ENCODE measurements at regions not wholly inside any gene's neighbourhood (a gene's known extent, or its start where the extent isn't known, plus 50 kb on each side); places are given as distances from the start of the nearest gene placed in this dataset.

DNA sequence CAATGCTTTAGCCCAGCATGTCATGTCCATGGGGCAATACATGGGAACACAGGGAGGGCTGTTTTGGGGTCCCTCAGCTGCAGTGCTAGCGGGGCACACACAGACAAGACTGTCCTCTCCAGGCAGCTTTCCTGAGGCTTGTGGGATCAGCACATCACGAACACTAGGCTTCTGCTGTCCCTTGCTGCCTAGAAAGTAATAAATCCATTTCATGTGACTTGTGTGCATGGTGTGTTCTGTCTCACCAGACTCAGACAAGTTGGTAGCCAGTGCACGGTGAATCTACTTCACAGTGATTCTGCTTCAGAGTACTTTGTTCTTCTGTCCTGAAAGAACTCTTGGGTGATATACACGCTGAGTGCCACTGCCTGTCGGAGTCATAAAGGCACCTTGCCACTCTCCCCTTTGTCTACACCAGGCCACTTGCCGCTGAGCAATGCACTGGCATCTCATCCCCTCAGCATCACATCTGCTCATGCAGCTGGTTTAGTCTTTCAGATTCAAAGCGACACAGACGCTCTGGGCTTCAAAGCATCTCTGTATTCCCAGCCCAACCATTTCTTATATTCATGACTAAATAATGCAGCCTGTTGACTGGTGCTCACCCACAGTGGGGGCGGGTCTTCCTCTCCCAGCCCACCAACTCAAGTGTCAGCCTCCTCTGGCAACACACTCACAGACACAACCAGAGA is 95.2 kb upstream of the COX10 start:
- TF ChIP-seq, protein P1, sequence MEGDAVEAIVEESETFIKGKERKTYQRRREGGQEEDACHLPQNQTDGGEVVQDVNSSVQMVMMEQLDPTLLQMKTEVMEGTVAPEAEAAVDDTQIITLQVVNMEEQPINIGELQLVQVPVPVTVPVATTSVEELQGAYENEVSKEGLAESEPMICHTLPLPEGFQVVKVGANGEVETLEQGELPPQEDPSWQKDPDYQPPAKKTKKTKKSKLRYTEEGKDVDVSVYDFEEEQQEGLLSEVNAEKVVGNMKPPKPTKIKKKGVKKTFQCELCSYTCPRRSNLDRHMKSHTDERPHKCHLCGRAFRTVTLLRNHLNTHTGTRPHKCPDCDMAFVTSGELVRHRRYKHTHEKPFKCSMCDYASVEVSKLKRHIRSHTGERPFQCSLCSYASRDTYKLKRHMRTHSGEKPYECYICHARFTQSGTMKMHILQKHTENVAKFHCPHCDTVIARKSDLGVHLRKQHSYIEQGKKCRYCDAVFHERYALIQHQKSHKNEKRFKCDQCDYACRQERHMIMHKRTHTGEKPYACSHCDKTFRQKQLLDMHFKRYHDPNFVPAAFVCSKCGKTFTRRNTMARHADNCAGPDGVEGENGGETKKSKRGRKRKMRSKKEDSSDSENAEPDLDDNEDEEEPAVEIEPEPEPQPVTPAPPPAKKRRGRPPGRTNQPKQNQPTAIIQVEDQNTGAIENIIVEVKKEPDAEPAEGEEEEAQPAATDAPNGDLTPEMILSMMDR (IDR thresholded peaks at IDR 0.05), result no peak
- H3K4me3 ChIP-seq, result no peak overlapping the region
- no peaks in the 10 kb centered on the region for H3K36me3 ChIP-seq
- WGBS, 2 donors, result 78 to 82% methylated on average over 9 of the region's 9 CpGs
- no peak for ATAC-seq
- DNase-seq, result no peak
- no peaks in the 10 kb centered on the region for H3K27me3 ChIP-seq
- no peak overlapping the region for H3K27ac ChIP-seq
- intact Hi-C loops (cut with DNase I), result no loop called here
- no peaks in the 10 kb centered on the region for H3K9me3 ChIP-seq
- H3K4me1 ChIP-seq, result no peaks in the 10 kb centered on the region

DNA sequence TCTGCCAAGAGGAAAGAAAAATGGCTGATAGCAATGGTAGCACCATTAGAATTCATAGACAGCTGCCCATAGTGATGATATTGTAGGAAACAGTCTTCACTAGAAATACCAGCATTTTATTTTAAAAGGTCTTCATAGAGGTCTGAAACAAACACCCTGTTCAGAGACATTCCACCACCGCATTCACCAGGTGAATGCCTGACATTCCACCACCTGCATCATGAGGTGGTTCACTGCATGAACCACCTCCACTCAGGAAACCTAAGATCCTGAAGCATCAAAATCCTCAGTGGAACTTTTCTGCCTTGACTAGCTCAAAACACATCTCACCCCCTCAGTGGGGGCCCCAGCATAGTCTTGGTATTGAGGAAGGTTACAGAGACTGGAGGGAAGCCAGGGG is 91.5 kb upstream of the COX10 start:
- no peak for ATAC-seq
- no peak for DNase-seq
- H3K27me3 ChIP-seq, result no peaks in the 10 kb centered on the region
- no peaks in the 10 kb centered on the region for H3K36me3 ChIP-seq
- no peaks in the 10 kb centered on the region for H3K9me3 ChIP-seq
- TF ChIP-seq, protein P1 (IDR thresholded peaks at IDR 0.05), result no peak
- intact Hi-C loops (cut with DNase I), result no loop called here
- 93 to 96% methylated on average over 1 of the region's 1 CpG for WGBS, 2 donors
- no peak overlapping the region for H3K27ac ChIP-seq
- H3K4me3 ChIP-seq, result no peak overlapping the region
- no peaks in the 10 kb centered on the region for H3K4me1 ChIP-seq

DNA sequence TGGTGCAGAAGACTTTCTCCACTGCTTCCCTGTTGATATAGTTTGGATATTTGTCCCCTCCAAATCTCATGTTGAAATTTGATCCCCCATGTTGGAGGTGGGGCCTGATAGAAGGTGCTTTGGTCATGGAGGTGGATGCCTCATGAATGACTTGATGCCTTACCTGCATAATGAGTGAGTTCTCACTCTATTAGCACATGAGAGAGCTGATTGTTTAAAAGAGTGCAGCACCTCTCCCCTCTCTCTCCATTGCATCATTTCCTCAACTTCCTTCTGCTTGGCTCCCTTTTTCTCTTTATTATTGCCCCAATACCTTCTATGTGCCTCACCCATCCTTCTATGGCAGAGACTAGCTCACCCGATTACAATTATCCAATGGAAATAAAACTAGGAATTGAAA is 90.8 kb upstream of the COX10 start:
- DNase-seq, result no peak
- no peaks in the 10 kb centered on the region for H3K36me3 ChIP-seq
- no peak for ATAC-seq
- H3K27me3 ChIP-seq, result peaks cover 0 to under 1% (median 0%) of the 10 kb centered on the region in 7 donors
- intact Hi-C loops (cut with DNase I), result no loop called here
- H3K4me1 ChIP-seq, result no peaks in the 10 kb centered on the region
- H3K27ac ChIP-seq, result no peak overlapping the region
- no peaks in the 10 kb centered on the region for H3K9me3 ChIP-seq
- no peak overlapping the region for H3K4me3 ChIP-seq
- 94 to 95% methylated on average over 1 of the region's 1 CpG for WGBS, 2 donors
- TF ChIP-seq, protein P1 (IDR thresholded peaks at IDR 0.05), result no peak

DNA sequence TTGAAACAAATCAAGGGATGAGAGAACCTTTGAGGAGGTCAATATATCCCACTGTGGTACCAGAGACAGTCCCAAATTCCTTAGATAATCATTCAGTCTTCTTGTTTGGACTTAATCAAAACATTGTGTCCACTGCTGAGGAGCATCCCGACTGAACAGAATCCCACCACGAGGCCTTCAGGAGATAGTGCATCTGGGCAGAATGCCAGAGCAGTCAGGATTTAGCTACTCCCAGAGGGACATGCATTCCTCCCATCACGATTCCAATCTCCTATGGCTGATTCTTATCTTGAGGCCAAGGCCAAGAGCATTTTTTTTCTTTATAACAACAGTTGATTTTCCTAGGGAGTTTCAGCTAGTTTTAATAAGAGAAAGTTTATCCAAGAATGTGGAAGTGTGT is 87.4 kb upstream of the COX10 start:
- intact Hi-C loops (cut with DNase I), result no loop called here
- TF ChIP-seq, protein P1 (IDR thresholded peaks at IDR 0.05), result no peak
- H3K4me3 ChIP-seq, result no peak overlapping the region
- DNase-seq (no peak), ATAC-seq (no peak)
- H3K27ac ChIP-seq, result no peak overlapping the region
- H3K27me3 ChIP-seq, result peaks cover 0 to 5% (median 0%) of the 10 kb centered on the region in 7 donors
- H3K9me3 ChIP-seq, result no peaks in the 10 kb centered on the region
- H3K4me1 ChIP-seq, result no peaks in the 10 kb centered on the region
- 16 to 24% methylated on average over 3 of the region's 3 CpGs for WGBS, 2 donors
- H3K36me3 ChIP-seq, result no peaks in the 10 kb centered on the region
